GM12875 (cell line): ENCODE measurements at regions not wholly inside any gene's neighbourhood (a gene's known extent, or its start where the extent isn't known, plus 50 kb on each side); places are given as distances from the start of the nearest gene placed in this dataset.
"Not testable (repeated sequence)": the region's sequence is repeated elsewhere in the genome, so short reads cannot be mapped to it uniquely, and the experiment has no call there.

Experiments
- H3K4me3 ChIP-seq: one replicate; pipeline ENCODE4 v1.5.1; 2011; ENCODE audit warnings: low read depth, low read length, control low read depth
- TF ChIP-seq, protein P1 (sequence below): IDR thresholded peaks from 2 replicates; pipeline ENCODE4 v1.5.1; 2011; ENCODE audit warnings: low read depth, mild to moderate bottlenecking, control low read depth, inconsistent platforms, low read length, moderate library complexity, borderline replicate concordance; ENCODE audit not compliant: insufficient read depth

GRCh38 chr18:70398076-70398475 lies 109.2 kb downstream of the SOCS6 start:
- TF ChIP-seq, protein P1, sequence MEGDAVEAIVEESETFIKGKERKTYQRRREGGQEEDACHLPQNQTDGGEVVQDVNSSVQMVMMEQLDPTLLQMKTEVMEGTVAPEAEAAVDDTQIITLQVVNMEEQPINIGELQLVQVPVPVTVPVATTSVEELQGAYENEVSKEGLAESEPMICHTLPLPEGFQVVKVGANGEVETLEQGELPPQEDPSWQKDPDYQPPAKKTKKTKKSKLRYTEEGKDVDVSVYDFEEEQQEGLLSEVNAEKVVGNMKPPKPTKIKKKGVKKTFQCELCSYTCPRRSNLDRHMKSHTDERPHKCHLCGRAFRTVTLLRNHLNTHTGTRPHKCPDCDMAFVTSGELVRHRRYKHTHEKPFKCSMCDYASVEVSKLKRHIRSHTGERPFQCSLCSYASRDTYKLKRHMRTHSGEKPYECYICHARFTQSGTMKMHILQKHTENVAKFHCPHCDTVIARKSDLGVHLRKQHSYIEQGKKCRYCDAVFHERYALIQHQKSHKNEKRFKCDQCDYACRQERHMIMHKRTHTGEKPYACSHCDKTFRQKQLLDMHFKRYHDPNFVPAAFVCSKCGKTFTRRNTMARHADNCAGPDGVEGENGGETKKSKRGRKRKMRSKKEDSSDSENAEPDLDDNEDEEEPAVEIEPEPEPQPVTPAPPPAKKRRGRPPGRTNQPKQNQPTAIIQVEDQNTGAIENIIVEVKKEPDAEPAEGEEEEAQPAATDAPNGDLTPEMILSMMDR = no peak
- no peak overlapping the region for H3K4me3 ChIP-seq

GRCh38 chr18:70397259-70397925 lies 108.5 kb downstream of the SOCS6 start:
- TF ChIP-seq, protein P1 = no peak
- H3K4me3 ChIP-seq = no peak overlapping the region

- H3K4me3 ChIP-seq = not testable (repeated sequence)
These were observed 106.9 kb downstream of the SOCS6 start for GRCh38 chr18:70395771-70396170.

DNA sequence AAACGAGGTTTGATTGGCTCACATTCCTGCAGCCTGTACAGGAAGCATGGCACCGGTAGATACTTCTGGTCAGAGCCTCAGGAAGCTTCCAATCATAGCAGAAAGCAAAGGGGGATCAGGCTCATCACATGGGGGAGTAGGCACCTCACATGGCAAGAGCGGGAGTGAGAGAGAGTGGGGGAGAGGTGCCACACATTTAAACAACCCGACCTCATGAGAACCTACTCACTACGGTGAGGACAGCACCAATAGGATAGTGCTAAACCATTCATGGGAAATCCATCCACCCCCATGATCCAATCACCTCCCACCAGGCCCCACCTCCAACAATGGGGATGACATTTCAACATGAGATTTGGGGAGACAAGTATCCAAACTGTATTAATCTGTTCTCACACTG lies 105.8 kb downstream of the SOCS6 start:
- no peak overlapping the region for H3K4me3 ChIP-seq
- TF ChIP-seq, protein P1 = no peak

GRCh38 chr18:70390371-70391090 lies 101.7 kb downstream of the SOCS6 start:
- no peak overlapping the region for H3K4me3 ChIP-seq
- TF ChIP-seq, protein P1 = no peak

GRCh38 chr18:70389036-70389435 lies 100.2 kb downstream of the SOCS6 start:
- not testable (repeated sequence) for H3K4me3 ChIP-seq

GRCh38 chr18:70387027-70387426 lies 98.2 kb downstream of the SOCS6 start:
- H3K4me3 ChIP-seq = no peak overlapping the region
- TF ChIP-seq, protein P1 = no peak

DNA sequence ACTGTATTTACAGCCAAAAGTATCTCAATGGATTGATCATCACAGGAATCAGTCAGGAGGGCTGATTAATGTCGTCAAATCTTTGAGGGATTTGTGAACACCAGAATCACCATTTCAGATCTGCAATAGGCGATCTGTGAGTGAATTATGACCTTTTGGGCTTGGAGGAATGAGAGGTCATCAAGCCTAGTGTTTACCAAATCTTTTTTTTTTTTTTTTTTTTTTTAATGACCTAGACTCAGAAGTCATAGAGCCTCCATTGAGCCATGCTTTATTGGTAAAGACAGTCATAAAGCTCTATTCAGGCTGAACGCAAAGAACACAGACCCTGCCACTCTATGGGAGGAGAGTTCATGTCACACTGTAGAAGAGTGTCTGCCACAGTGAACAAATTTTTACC lies 97.7 kb downstream of the SOCS6 start:
- H3K4me3 ChIP-seq = no peak overlapping the region
- TF ChIP-seq, protein P1 = no peak
